CD4-positive, alpha-beta T cell treated with Interleukin-10 for 1 hour (primary cell): ENCODE measurements at regions not wholly inside any gene's neighbourhood (a gene's known extent, or its start where the extent isn't known, plus 50 kb on each side); places are given as distances from the start of the nearest gene placed in this dataset.

Experiments used
- DNase-seq: peaks from one replicate; pipeline ENCODE4 v3.0.0-alpha.2; 2020

GRCh38 chr9:129273941-129274684, 96.1 kb upstream of the IER5L start:
- DNase-seq, result no peak

DNA sequence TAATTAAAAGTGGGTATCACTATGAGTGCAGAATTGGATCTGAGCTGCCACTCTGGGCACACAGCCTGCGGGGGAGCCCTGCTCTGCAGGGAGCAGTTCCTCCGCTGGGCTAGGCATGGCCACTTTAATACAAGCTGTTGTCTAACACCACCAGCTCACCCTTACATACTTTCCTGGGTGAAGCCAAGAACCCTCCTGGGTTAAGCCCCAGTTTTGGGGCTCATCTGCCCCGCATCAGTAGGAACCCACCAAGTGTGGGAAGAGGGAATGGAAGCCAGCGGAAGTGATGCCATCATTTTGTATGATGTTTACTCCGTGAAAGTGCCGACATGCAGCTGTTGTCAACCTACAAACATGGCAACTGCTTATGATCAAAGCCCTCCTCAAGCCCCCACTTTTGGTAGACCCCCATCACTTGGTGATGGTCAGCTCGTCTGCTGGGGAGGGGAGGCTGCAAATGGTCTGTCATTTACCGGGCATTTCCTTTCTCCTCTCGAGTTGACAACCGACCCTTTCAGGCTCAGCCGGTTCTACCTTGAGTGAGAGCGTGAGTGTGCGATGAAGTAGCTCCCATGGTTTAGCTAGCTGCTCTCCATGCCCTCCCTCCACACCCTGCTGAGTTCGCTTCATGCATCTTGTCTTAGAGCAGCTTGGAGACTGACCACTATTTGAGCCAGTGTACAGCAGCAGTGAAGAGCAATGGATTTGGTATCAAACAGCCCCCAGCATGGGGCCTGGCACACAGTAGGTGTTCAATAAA, 95.3 kb upstream of the IER5L start:
- no peak for DNase-seq

DNA sequence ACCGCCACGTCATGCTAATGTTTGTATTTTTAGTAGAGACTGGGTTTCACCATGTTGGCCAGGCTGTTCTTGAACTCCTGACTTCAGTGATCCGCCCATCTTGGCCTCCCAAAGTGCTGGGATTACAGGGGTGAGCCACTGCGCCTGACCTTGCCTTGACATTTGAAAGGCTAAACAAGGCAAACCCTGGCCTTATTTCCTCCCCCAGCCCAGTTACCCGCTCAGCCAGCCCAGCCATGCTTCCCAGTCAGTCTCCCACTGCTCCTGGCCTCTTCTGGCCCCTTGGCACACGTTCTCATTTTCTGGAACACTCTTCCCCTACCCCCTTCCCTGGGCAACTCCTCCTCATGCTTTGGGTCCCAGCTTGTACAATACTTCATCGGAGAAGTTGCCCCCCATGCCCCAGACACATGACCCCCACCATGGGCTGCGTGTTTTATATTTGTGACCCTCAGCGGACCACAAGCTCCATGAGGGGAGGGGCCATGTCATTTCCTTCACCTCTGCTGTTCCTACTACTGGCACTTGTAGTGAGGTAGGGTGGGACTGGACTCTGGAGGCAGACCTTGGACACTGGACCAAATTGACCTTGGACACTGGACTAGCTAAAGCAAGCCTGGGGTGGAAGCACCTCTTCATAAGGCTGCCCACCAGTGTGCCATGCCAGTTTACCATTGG, 94.4 kb upstream of the IER5L start:
- no peak for DNase-seq

DNA sequence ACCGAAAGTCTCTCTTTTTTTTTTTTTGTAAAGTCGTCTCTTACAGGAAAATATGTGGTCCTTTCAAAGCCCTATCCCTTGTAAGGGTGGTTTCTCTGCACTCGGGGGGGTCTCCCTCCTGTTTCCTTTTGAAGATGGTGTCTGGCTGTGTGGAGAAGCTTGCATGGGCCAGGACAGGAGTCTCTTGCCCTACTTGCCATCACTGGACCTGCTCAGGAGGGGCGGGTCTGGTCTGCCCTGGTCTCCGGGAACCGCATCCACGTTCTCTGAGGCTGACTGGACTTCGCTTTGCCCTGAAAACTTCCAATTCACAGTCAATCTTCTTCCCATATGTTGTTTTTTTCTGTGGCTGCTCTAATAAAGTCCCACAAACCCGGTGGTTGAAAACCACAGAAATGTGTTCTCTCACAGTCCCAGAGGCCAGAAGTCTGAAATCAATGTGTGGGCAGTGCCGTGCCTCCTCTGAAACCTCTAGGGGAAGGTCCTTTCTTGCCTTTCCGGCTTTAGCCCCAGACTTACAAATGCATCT, 92.9 kb upstream of the IER5L start:
- DNase-seq, result no peak

DNA sequence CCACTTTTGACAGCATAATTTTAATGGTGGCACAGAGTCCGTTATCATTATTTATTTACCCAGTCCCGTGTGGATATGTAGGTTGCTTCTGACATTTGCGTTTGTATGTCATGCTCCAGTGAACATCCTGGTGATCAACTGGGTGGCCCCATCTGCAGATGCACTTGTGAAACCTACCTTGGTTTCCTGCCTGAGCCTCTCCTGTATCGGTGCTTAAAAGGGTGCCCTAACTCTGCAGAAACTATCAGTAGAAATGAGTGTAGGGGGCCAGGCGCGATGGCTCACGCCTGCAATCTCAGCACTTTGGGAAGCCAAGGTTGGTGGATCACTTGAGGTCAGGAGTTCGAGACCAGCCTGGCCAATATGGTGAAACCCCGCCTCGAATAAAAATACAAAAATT, 92.1 kb upstream of the IER5L start:
- DNase-seq, result peak; percentile 50

GRCh38 chr9:129267141-129267540, 89.1 kb upstream of the IER5L start:
- no peak for DNase-seq

- DNase-seq, result no peak
Measured at GRCh38 chr9:129266536-129266935, 88.5 kb upstream of the IER5L start.

DNA sequence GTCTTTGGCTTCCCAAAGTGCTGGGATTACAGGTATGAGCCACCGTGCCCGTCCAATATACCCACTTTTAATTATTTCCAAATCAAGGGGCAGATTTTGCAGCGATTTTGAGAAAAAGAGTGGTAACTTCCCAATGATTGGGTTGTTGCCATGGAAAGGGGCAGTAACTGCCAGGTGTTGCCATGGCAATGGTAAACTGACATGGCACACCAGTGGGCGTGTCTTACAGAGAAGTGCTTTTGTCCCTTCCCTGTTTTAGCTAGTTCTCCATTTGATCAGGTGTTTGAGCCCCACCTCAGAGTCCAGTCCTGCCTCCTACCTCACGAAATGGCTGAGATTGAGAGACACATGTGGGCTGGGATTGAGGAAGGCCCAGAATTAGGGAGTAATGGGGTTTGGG, 86.3 kb upstream of the IER5L start:
- no peak for DNase-seq

GRCh38 chr9:129263836-129264235, 85.8 kb upstream of the IER5L start:
- DNase-seq, result no peak

- no peak for DNase-seq
Measured at GRCh38 chr9:129262261-129262660, 84.2 kb upstream of the IER5L start.

DNA sequence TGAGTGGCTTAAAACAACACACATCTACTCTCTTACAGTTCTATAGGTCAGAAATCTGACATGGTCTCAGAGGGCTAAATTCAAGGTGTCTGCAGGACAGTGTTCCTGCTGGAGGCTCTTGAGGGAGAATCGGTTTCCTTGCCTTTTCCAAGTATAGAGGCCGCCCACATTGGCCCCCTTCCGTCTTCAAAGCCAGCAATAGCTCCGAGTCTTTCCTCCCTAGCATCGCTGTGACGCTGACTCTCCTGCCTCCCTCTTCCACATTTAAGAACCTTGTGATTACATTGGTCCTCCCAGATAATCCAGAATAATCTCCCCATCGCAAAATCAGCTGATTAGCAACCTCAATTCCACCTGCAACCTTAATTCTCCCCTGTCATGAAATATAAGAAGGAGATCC, 81.3 kb upstream of the IER5L start:
- DNase-seq, result no peak

GRCh38 chr9:129258823-129259301, 80.8 kb upstream of the IER5L start:
- DNase-seq, result peak; percentile 20

DNA sequence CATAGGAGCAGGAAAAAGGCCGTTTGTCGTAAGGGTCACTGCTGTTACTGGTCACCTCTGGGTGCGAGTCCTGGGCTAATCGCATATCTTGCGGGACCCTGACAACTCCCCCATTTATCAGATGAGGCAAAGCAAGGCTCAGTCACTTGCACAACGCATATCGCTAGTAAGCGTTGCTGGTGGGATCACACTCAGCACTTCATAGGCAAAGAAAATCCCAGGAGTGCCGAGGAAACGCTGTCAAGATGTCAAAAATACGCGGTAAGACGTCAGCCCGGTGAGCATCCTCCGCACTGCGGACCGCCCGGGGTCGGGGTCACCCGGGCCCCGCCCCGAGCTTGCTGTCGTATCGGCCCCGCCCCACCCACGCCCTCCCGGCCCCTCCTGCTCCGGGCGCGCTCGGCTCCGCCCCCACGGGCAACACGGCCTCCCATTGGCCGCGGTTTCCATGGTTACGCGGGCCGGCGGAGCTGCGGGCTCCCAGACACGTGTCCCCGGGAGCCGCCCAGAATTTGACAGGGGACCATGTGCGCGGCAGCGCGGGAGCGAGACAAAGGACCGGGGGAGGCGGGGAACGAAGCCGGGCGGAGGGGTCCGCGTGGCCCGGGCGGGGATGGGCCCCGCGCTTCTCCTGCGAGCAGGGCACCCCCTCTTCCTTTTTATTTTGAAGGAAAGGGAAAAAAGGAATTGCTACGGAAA, 80.2 kb upstream of the IER5L start:
- DNase-seq, result peak; percentile 93

- no peak for DNase-seq
Measured at GRCh38 chr9:129256959-129257713, 79.1 kb upstream of the IER5L start.

DNA sequence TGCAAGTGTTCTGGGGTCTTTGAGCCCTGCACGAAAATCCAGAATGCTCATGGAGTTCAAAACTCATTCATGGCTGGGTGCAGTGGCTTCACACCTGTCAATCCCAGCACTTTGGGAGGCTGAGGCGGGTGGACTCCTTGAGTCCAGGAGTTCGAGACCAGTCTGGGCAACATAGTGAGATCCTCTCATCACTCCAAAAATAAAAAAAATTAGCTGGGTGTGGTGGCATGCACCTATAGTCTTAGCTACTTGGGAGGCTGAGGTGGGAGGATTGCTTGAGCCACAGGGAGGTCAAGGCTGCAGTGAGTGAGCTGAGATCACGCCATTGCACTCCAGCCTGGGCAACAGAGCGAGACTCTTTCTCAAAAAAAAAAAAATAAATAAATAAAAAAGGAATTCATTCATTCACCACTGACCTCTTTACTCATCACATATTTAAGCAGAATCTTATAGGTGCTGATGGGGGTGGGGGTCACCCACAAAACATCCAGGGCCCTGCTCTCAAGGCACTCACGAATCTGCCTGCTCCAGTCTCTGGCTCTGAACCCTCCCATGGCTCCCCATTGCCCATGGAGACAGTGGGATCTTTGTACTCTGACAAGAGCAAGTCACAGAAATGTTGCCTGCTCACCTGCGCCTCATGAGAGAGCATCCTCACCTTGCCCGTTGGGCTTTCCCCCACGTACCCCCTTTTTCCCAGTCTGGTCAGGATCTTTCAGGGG, 76.7 kb upstream of the IER5L start:
- DNase-seq, result no peak

DNA sequence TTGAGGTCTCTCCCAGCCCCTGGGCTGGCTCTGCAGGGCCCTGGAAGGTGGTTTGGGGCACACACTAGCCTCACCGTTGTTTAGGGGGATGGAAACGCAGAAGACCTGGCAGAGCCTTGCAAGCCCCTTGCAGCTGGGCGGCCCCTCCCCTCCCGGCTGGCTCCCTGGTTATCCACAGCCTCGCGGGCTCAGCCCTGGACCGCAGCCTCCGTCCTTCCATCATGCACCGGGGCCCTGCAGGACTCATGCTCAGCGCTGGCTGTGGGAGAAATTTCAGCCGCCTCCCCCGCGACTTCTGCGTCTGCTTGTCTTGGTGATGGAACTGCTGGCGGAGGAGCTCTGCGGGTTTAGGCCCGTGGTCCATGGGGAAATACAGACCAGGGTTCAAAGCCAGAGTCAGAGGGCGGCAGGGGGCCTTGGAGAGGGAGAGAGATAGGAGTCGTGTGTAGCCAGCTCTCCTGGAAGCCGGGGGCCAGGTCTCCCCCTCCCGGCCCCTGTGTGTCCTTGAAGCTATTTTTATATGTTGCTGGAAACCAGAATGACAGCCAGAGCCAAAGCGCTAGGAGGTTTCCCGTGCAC, 75.8 kb upstream of the IER5L start:
- no peak for DNase-seq

DNA sequence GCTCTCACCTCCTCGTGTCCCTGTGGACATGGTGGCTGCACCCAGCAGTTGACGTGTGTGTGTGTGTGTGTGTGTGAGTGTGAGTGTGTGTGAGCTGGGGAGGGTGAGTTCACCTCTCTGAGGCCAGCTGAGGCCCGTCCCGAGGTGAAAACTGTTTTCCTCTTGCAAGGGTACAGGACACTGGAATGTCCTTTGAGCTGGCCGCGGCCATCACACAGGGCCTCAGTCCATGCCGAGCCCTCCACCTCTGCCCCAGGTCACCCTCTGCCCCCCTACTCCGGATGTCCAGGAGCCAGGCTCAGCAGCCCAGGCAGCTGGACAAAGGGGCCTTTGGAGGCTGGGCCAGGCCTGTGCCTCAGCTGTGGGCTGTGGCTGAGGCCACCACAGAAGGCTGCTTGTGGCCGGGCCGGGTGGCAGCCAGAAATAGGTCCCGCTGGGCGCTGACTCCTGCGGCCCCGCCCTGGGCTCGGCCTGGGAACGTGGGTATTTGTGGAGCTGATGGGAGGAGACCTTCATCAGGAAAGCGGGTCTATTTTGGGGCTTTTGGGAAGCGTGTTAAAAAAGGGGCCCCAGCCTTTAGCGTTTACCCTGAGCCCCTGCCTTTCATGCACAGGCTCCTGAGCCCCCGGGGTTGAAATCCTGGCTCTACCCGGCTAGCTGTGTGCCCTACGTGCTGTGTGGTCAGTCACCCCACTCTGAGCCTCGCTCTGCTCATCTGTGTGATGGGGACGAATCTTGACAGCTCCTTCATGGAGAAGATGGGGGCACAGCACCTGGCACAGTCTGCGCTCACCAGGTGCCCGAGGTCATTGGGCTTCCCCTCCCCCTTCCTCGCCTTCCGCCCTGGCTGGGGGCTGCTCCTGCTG, 75.1 kb upstream of the IER5L start:
- no peak for DNase-seq

- DNase-seq, result no peak
Measured at GRCh38 chr9:129250786-129251185, 72.7 kb upstream of the IER5L start.

DNA sequence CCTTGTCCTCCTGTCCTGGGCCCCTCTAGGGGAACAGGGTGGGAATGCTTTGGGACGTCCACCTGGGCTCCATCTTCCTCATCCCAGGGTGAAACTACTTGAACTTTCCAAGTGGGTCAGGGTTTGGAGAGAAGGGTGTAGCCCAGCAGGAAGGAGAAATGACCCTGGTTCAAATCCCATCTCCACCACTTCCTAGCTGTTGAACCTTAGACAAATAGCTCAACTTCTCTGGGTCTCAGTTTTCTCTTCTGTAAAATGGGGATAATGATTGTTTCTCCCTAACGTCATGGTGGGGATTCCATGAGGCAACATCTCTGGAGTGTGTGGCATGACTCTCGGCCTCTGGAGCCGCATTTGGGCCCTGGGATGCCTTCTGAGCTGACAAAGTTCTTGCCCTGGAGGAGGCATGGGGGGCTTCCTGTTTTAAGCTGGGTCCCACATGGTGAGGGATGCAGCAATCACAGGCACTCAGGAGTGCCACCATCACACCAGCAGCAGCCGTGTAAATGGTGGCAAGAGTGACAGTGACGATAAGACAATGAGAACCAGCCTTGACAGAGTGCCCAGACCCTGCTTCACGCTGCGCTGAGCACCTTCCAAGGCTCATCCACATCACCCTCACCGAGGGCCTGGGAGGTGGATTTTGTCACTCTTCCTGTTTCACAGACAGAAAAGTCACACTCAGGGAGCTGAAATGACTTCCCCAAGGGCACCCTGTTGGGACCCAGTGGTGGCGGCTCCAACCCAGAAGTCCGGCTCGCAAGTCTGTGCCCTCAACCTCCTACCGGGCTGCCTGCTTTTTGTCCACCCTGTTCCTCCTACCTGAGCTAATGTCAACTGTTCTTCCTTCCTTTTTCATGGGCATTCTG, 69.5 kb upstream of the IER5L start:
- no peak for DNase-seq
